Nephron (organoid): ENCODE measurements at regions not wholly inside any gene's neighbourhood (a gene's known extent, or its start where the extent isn't known, plus 50 kb on each side); places are given as distances from the start of the nearest gene placed in this dataset.

Experiments used
- H3K27ac Mint-ChIP-seq, 3 experiments: 2 replicates each; pipeline ENCODE4 v1.8.0; 2020; ENCODE audit warnings: mixed read lengths in 3 of 3, mild to moderate bottlenecking in 2 of 3, moderate library complexity in 1 of 3
- H3K27me3 Mint-ChIP-seq: 2 replicates; pipeline ENCODE4 v1.8.0; 2021; ENCODE audit warnings: low read depth, mild to moderate bottlenecking, moderate library complexity, mixed read lengths
- H3K36me3 Mint-ChIP-seq: 2 replicates; pipeline ENCODE4 v1.8.0; 2020; ENCODE audit warnings: low read depth, mixed read lengths
- H3K4me1 Mint-ChIP-seq: 2 replicates; pipeline ENCODE4 v1.8.0; 2020; ENCODE audit warnings: mixed read lengths
- H3K4me3 Mint-ChIP-seq, 3 experiments: 2 replicates each; pipeline ENCODE4 v1.8.0; 2020; ENCODE audit warnings: mild to moderate bottlenecking in 3 of 3, mixed read lengths in 3 of 3, moderate library complexity in 2 of 3
- H3K9me3 Mint-ChIP-seq: 2 replicates; pipeline ENCODE4 v1.8.0; 2020; ENCODE audit warnings: mixed read lengths
- CTCF ChIP-seq, 3 experiments: fragments of 200-600 bp; sonication (generic); IDR thresholded peaks; one replicate each; pipeline ENCODE4 v1.5.0; 2021; ENCODE audit warnings: antibody characterized with exemption in 3 of 3; ENCODE audit not compliant: unreplicated experiment in 3 of 3

- peaks cover 14% of the 10 kb centered on the region for H3K9me3 Mint-ChIP-seq
- peaks cover 9% of the 10 kb centered on the region for H3K27me3 Mint-ChIP-seq
- H3K4me3 Mint-ChIP-seq, result no peak overlapping the region
- H3K27ac Mint-ChIP-seq, result no peak overlapping the region
- no peaks in the 10 kb centered on the region for H3K4me1 Mint-ChIP-seq
- no peaks in the 10 kb centered on the region for H3K36me3 Mint-ChIP-seq
- no peak for TF ChIP-seq CTCF (IDR thresholded peaks at IDR 0.05; ENCODE audit: unreplicated experiment in 3 of 3)
Observed at GRCh38 chrX:716136-716535, 85.5 kb downstream of the SHOX start.

- Mint-ChIP-seq H3K4me1 (no peaks in the 10 kb centered on the region), H3K9me3 (peaks cover 16% of the 10 kb centered on the region), H3K4me3 (no peak overlapping the region), H3K36me3 (no peaks in the 10 kb centered on the region), H3K27me3 (peaks cover 7% of the 10 kb centered on the region), H3K27ac (no peak overlapping the region)
- TF ChIP-seq CTCF (IDR thresholded peaks at IDR 0.05; ENCODE audit: unreplicated experiment in 3 of 3), result no peak
Observed at GRCh38 chrX:714131-714530, 83.5 kb downstream of the SHOX start.
